CD4-positive, alpha-beta memory T cell (primary cell): ENCODE measurements at regions not wholly inside any gene's neighbourhood (a gene's known extent, or its start where the extent isn't known, plus 50 kb on each side); places are given as distances from the start of the nearest gene placed in this dataset.

Experiments used
- CTCF ChIA-PET: fragments of 350-600 bp; sonication (Branson Sonifier 250); formaldehyde crosslinking; loops from one replicate; lab custom pipeline; 2021; ENCODE audit warnings: inconsistent platforms; ENCODE audit not compliant: partially characterized antibody; lab: Charles Lee
- POLR2A ChIA-PET: fragments of 350-600 bp; sonication (Branson Sonifier 250); formaldehyde crosslinking; loops from one replicate; lab custom pipeline; 2021; ENCODE audit not compliant: partially characterized antibody; lab: Charles Lee
- DNase-seq, 5 donors: peaks; one replicate each; pipeline versions ENCODE4 v3.0.0 to v3.0.0-alpha.2; 2020 to 2022; ENCODE audit warnings: mixed read lengths in 1 of 5
- H3K27ac ChIP-seq: one replicate; pipeline ENCODE4 v1.7.0; 2013; ENCODE audit warnings: low read depth, low read length
- H3K27me3 ChIP-seq: 2 replicates; pipeline ENCODE4 v1.7.0; 2013; ENCODE audit warnings: mild to moderate bottlenecking, low read length, moderate library complexity; ENCODE audit not compliant: insufficient read depth
- H3K36me3 ChIP-seq: 2 replicates; pipeline ENCODE4 v1.7.0; 2013; ENCODE audit warnings: mild to moderate bottlenecking, low read length, moderate library complexity; ENCODE audit not compliant: insufficient read depth
- H3K4me1 ChIP-seq: 2 replicates; pipeline ENCODE4 v1.7.0; 2013; ENCODE audit warnings: mild to moderate bottlenecking, low read length, moderate library complexity; ENCODE audit not compliant: insufficient read depth
- H3K4me3 ChIP-seq, 2 donors: one replicate each; pipeline ENCODE4 v1.7.0; 2013; ENCODE audit warnings: low read length in 2 of 2, mild to moderate bottlenecking in 1 of 2
- H3K9me3 ChIP-seq, 2 donors: one replicate each; pipeline ENCODE4 v1.7.0; 2013; ENCODE audit warnings: low read length in 2 of 2, control low read depth in 1 of 2; ENCODE audit not compliant: control insufficient read depth in 1 of 2
- H3K27ac Mint-ChIP-seq, 7 donors: one replicate each; pipeline ENCODE4 v1.8.0; 2020 to 2021; ENCODE audit warnings: mixed read lengths in 7 of 7, mild to moderate bottlenecking in 6 of 7, inconsistent platforms in 3 of 7, moderate library complexity in 3 of 7
- H3K27me3 Mint-ChIP-seq, 2 donors: one replicate each; pipeline ENCODE4 v1.8.0; 2020 to 2021; ENCODE audit warnings: mixed read lengths in 2 of 2
- H3K36me3 Mint-ChIP-seq, 2 donors: one replicate each; pipeline ENCODE4 v1.8.0; 2020 to 2021; ENCODE audit warnings: mixed read lengths in 2 of 2, inconsistent platforms in 1 of 2, mild to moderate bottlenecking in 1 of 2
- H3K4me1 Mint-ChIP-seq, 4 donors: one replicate each; pipeline ENCODE4 v1.8.0; 2020 to 2021; ENCODE audit warnings: mixed read lengths in 4 of 4, mild to moderate bottlenecking in 1 of 4
- H3K4me3 Mint-ChIP-seq, 8 donors: one replicate each; pipeline ENCODE4 v1.8.0; 2020 to 2021; ENCODE audit warnings: mixed read lengths in 8 of 8, mild to moderate bottlenecking in 7 of 8, moderate library complexity in 6 of 8, inconsistent platforms in 3 of 8
- H3K9me3 Mint-ChIP-seq, 8 donors: one replicate each; pipeline ENCODE4 v1.8.0; 2020 to 2021; ENCODE audit warnings: mixed read lengths in 8 of 8, mild to moderate bottlenecking in 5 of 8, inconsistent platforms in 3 of 8, moderate library complexity in 1 of 8
- intact Hi-C: fragments of 100-400 bp; cut with micrococcal nuclease; formaldehyde crosslinking; loops from one replicate; pipeline ENCODE4 v1.15.1; 2023

- CTCF ChIA-PET, result no interaction called here
- no peaks in the 10 kb centered on the region for H3K36me3 ChIP-seq
- no peak overlapping the region for H3K27ac ChIP-seq
- Mint-ChIP-seq H3K36me3 (no peaks in the 10 kb centered on the region), H3K4me1 (no peaks in the 10 kb centered on the region), H3K27me3 (peaks cover 0 to 5% of the 10 kb centered on the region in 2 donors), H3K9me3 (peaks cover 0 to 2% (median 0%) of the 10 kb centered on the region in 8 donors), H3K27ac (no peak overlapping the region), H3K4me3 (no peak overlapping the region)
- H3K4me1 ChIP-seq, result no peaks in the 10 kb centered on the region
- H3K4me3 ChIP-seq, result no peak overlapping the region
- intact Hi-C loops, result no loop called here
- H3K27me3 ChIP-seq, result no peaks in the 10 kb centered on the region
- no peak for DNase-seq
- no peaks in the 10 kb centered on the region for H3K9me3 ChIP-seq
- POLR2A ChIA-PET, result no interaction called here
These were observed 130.4 kb upstream of the MIR17HG start for GRCh38 chr13:91216928-91217700.

- no peaks in the 10 kb centered on the region for H3K27me3 ChIP-seq
- Mint-ChIP-seq H3K4me3 (no peak overlapping the region), H3K27me3 (peaks cover 0 to 3% of the 10 kb centered on the region in 2 donors), H3K9me3 (peaks cover 0 to 2% (median 0%) of the 10 kb centered on the region in 8 donors), H3K36me3 (no peaks in the 10 kb centered on the region), H3K4me1 (no peaks in the 10 kb centered on the region), H3K27ac (no peak overlapping the region)
- H3K4me1 ChIP-seq, result no peaks in the 10 kb centered on the region
- intact Hi-C loops, result no loop called here
- ChIA-PET POLR2A (no interaction called here), CTCF (no interaction called here)
- DNase-seq, result no peak
- no peak overlapping the region for H3K27ac ChIP-seq
- no peaks in the 10 kb centered on the region for H3K36me3 ChIP-seq
- H3K4me3 ChIP-seq, result no peak overlapping the region
- H3K9me3 ChIP-seq, result no peaks in the 10 kb centered on the region
These were observed 128.3 kb upstream of the MIR17HG start for GRCh38 chr13:91219201-91219600.

GRCh38 chr13:91220872-91221271 lies 126.6 kb upstream of the MIR17HG start:
- no peak for DNase-seq
- Mint-ChIP-seq H3K27me3 (peaks cover 2 to 3% of the 10 kb centered on the region in 2 donors), H3K4me3 (no peak overlapping the region), H3K9me3 (peaks cover 0 to 2% (median 0%) of the 10 kb centered on the region in 8 donors), H3K27ac (no peak overlapping the region), H3K4me1 (no peaks in the 10 kb centered on the region), H3K36me3 (no peaks in the 10 kb centered on the region)
- POLR2A ChIA-PET, result no interaction called here
- H3K36me3 ChIP-seq, result no peaks in the 10 kb centered on the region
- no peak overlapping the region for H3K27ac ChIP-seq
- intact Hi-C loops, result no loop called here
- H3K4me1 ChIP-seq, result no peaks in the 10 kb centered on the region
- no peaks in the 10 kb centered on the region for H3K27me3 ChIP-seq
- no peaks in the 10 kb centered on the region for H3K9me3 ChIP-seq
- CTCF ChIA-PET, result interaction anchor here (0.7 kb wide), 1 partner anchor 791 kb away, joined by 3 read pairs; no protein-coding TSS in a partner anchor
- H3K4me3 ChIP-seq, result no peak overlapping the region

GRCh38 chr13:91228108-91228507 lies 119.4 kb upstream of the MIR17HG start:
- ChIA-PET POLR2A (no interaction called here), CTCF (no interaction called here)
- Histone ChIP-seq H3K4me1 (no peaks in the 10 kb centered on the region), H3K36me3 (no peaks in the 10 kb centered on the region), H3K27ac (no peak overlapping the region), H3K4me3 (no peak overlapping the region), H3K9me3 (no peaks in the 10 kb centered on the region), H3K27me3 (no peaks in the 10 kb centered on the region)
- Mint-ChIP-seq H3K27me3 (peaks cover 1 to 5% of the 10 kb centered on the region in 2 donors), H3K4me1 (no peaks in the 10 kb centered on the region), H3K9me3 (no peaks in the 10 kb centered on the region), H3K4me3 (no peak overlapping the region), H3K27ac (no peak overlapping the region), H3K36me3 (no peaks in the 10 kb centered on the region)
- intact Hi-C loops, result no loop called here
- no peak for DNase-seq

GRCh38 chr13:91228940-91229339 lies 118.5 kb upstream of the MIR17HG start:
- Histone ChIP-seq H3K27me3 (no peaks in the 10 kb centered on the region), H3K4me1 (no peaks in the 10 kb centered on the region), H3K4me3 (no peak overlapping the region), H3K9me3 (no peaks in the 10 kb centered on the region), H3K27ac (no peak overlapping the region), H3K36me3 (no peaks in the 10 kb centered on the region)
- Mint-ChIP-seq H3K36me3 (no peaks in the 10 kb centered on the region), H3K27me3 (peaks cover 1 to 5% of the 10 kb centered on the region in 2 donors), H3K9me3 (no peaks in the 10 kb centered on the region), H3K4me3 (no peak overlapping the region), H3K27ac (no peak overlapping the region), H3K4me1 (no peaks in the 10 kb centered on the region)
- ChIA-PET CTCF (no interaction called here), POLR2A (no interaction called here)
- no peak for DNase-seq
- intact Hi-C loops, result no loop called here

GRCh38 chr13:91232716-91233115 lies 114.8 kb upstream of the MIR17HG start:
- Mint-ChIP-seq H3K36me3 (no peaks in the 10 kb centered on the region), H3K27me3 (peaks cover 0 to 3% of the 10 kb centered on the region in 2 donors), H3K9me3 (no peaks in the 10 kb centered on the region), H3K4me3 (no peak overlapping the region), H3K4me1 (no peaks in the 10 kb centered on the region), H3K27ac (no peak overlapping the region)
- no peak for DNase-seq
- CTCF ChIA-PET, result no interaction called here
- no peaks in the 10 kb centered on the region for H3K4me1 ChIP-seq
- H3K27ac ChIP-seq, result no peak overlapping the region
- H3K4me3 ChIP-seq, result no peak overlapping the region
- H3K36me3 ChIP-seq, result no peaks in the 10 kb centered on the region
- no peaks in the 10 kb centered on the region for H3K27me3 ChIP-seq
- H3K9me3 ChIP-seq, result no peaks in the 10 kb centered on the region
- POLR2A ChIA-PET, result no interaction called here
- intact Hi-C loops, result no loop called here

- Mint-ChIP-seq H3K9me3 (no peaks in the 10 kb centered on the region), H3K4me3 (no peak overlapping the region), H3K27me3 (peaks cover 0 to 2% of the 10 kb centered on the region in 2 donors), H3K36me3 (no peaks in the 10 kb centered on the region), H3K4me1 (no peaks in the 10 kb centered on the region), H3K27ac (no peak overlapping the region)
- DNase-seq, result no peak
- POLR2A ChIA-PET, result no interaction called here
- intact Hi-C loops, result no loop called here
- H3K36me3 ChIP-seq, result no peaks in the 10 kb centered on the region
- no peaks in the 10 kb centered on the region for H3K4me1 ChIP-seq
- no peaks in the 10 kb centered on the region for H3K27me3 ChIP-seq
- no peak overlapping the region for H3K4me3 ChIP-seq
- CTCF ChIA-PET, result no interaction called here
- no peak overlapping the region for H3K27ac ChIP-seq
- no peaks in the 10 kb centered on the region for H3K9me3 ChIP-seq
These were observed 114.2 kb upstream of the MIR17HG start for GRCh38 chr13:91233291-91233690.
